SK-N-SH (cell line): ENCODE measurements at regions not wholly inside any gene's neighbourhood (a gene's known extent, or its start where the extent isn't known, plus 50 kb on each side); places are given as distances from the start of the nearest gene placed in this dataset.

Source experiments
- CTCF ChIA-PET: fragments of 300-600, 350-600 bp; formaldehyde crosslinking; extraction: SDS; loops from one replicate; lab custom pipeline; 2021; lab: Yijun Ruan, JAX
- POLR2A ChIA-PET: fragments of 350-600 bp; sonication (Branson Sonifier 250); formaldehyde crosslinking; extraction: SDS; loops from one replicate; lab custom pipeline; 2020; ENCODE audit warnings: antibody characterized with exemption, inconsistent platforms; lab: Yijun Ruan, JAX
- DNase-seq: peaks from one replicate; pipeline ENCODE4 v3.0.0; 2012
- H2AFZ ChIP-seq: fragments of 200-600 bp; sonication (generic); 2 replicates; pipeline ENCODE4 v1.8.1; 2016; ENCODE audit warnings: antibody characterized with exemption, mild to moderate bottlenecking, low read depth
- H3F3A ChIP-seq: fragments of 200-600 bp; sonication (generic); replicated peaks from 2 replicates; pipeline ENCODE3; 2016; ENCODE audit warnings: antibody characterized with exemption, mild to moderate bottlenecking; ENCODE audit not compliant: insufficient read depth
- H3K27ac ChIP-seq, 2 experiments: fragments of 200-500 bp in 1 of 2; fragments of 200-600 bp in 1 of 2; sonication (Bioruptor generic) in 1 of 2; sonication (generic), shearing (Covaris generic) in 1 of 2; 2 replicates each; pipeline versions ENCODE4 v1.5.1 to v1.6.1; 2014 to 2016; ENCODE audit warnings: low read depth in 2 of 2, inconsistent platforms in 1 of 2, low read length in 1 of 2, mild to moderate bottlenecking in 1 of 2, mixed read lengths in 1 of 2
- H3K27me3 ChIP-seq: fragments of 200-600 bp; sonication (generic), shearing (Covaris generic); 2 replicates; pipeline ENCODE4 v1.6.1; 2016; ENCODE audit warnings: mixed run types; ENCODE audit not compliant: insufficient read depth
- H3K36me3 ChIP-seq, 2 experiments: fragments of 200-500 bp in 1 of 2; fragments of 200-600 bp in 1 of 2; sonication (Bioruptor generic) in 1 of 2; sonication (generic) in 1 of 2; replicated peaks in 1 of 2; 2 replicates each; pipeline versions ENCODE3 to v1.5.1; 2014 to 2016; ENCODE audit warnings: low read length in 1 of 2, mild to moderate bottlenecking in 1 of 2; ENCODE audit not compliant: insufficient read depth in 2 of 2, control insufficient read depth in 1 of 2
- H3K4me1 ChIP-seq, 2 experiments: fragments of 200-500 bp in 1 of 2; fragments of 200-600 bp in 1 of 2; sonication (Bioruptor generic) in 1 of 2; sonication (generic), shearing (Covaris generic) in 1 of 2; 2 replicates each; pipeline versions ENCODE4 v1.5.1 to v1.6.1; 2014 to 2016; ENCODE audit warnings: low read depth in 1 of 2, low read length in 1 of 2, mixed run types in 1 of 2; ENCODE audit not compliant: insufficient read depth in 2 of 2, control insufficient read depth in 1 of 2
- H3K4me2 ChIP-seq: fragments of 200-600 bp; sonication (generic), shearing (Covaris generic); 2 replicates; pipeline ENCODE4 v1.6.1; 2017; ENCODE audit warnings: mixed run types
- H3K4me3 ChIP-seq, 2 experiments: fragments of 200-500 bp in 1 of 2; fragments of 200-600 bp in 1 of 2; sonication (Bioruptor generic) in 1 of 2; sonication (generic), shearing (Covaris generic) in 1 of 2; 2 replicates each; pipeline versions ENCODE4 v1.5.1 to v1.8.1; 2014 to 2016; ENCODE audit warnings: low read depth in 2 of 2, inconsistent platforms in 1 of 2, low read length in 1 of 2, mild to moderate bottlenecking in 1 of 2, mixed read lengths in 1 of 2, moderate library complexity in 1 of 2
- H3K79me2 ChIP-seq: fragments of 200-600 bp; sonication (generic); 2 replicates; pipeline ENCODE4 v1.8.1; 2017; ENCODE audit warnings: mild to moderate bottlenecking; ENCODE audit not compliant: insufficient read depth
- H3K9ac ChIP-seq: fragments of 200-600 bp; sonication (generic); 2 replicates; pipeline ENCODE4 v1.6.1; 2017; ENCODE audit warnings: mixed run types
- H3K9me2 ChIP-seq: fragments of 200-600 bp; sonication (generic); 2 replicates; pipeline ENCODE4 v1.6.1; 2017; ENCODE audit warnings: mixed run types
- H3K9me3 ChIP-seq: fragments of 200-600 bp; sonication (generic); 2 replicates; pipeline ENCODE4 v1.6.1; 2017; ENCODE audit warnings: mixed run types, mild to moderate bottlenecking, moderate library complexity
- H4K20me1 ChIP-seq: fragments of 200-600 bp; sonication (generic); 2 replicates; pipeline ENCODE4 v1.6.1; 2017; ENCODE audit warnings: mild to moderate bottlenecking, mixed run types; ENCODE audit not compliant: insufficient read depth
- ELF1 ChIP-seq: IDR thresholded peaks from 2 replicates; pipeline ENCODE4 v1.4.0; 2012
- FOXJ3 ChIP-seq: sonication (generic); formaldehyde crosslinking; IDR thresholded peaks from 2 replicates; pipeline ENCODE4 v1.5.1; 2020; ENCODE audit warnings: mild to moderate bottlenecking, missing genetic modification reagents
- GABPA ChIP-seq: IDR thresholded peaks from 2 replicates; pipeline ENCODE4 v1.4.0; 2012; ENCODE audit warnings: low read depth, mild to moderate bottlenecking
- GATA2 ChIP-seq: sonication (generic); formaldehyde crosslinking; IDR thresholded peaks from 2 replicates; pipeline ENCODE4 v1.5.0; 2020; ENCODE audit warnings: mild to moderate bottlenecking, missing genetic modification reagents
- JUND ChIP-seq: IDR thresholded peaks from 2 replicates; pipeline ENCODE4 v1.4.0; 2012
- MEF2A ChIP-seq: IDR thresholded peaks from 2 replicates; pipeline ENCODE4 v1.4.0; 2012; ENCODE audit warnings: low read depth, borderline replicate concordance
- MXI1 ChIP-seq: IDR thresholded peaks from 2 replicates; pipeline ENCODE4 v1.6.1; 2012; ENCODE audit warnings: mild to moderate bottlenecking, low read depth, low read length, improper control_type of control experiment
- NRF1 ChIP-seq: IDR thresholded peaks from 2 replicates; pipeline ENCODE4 v1.6.1; 2012; ENCODE audit warnings: low read depth, mild to moderate bottlenecking, low read length
- RAD21 ChIP-seq: IDR thresholded peaks from 2 replicates; pipeline ENCODE4 v1.6.1; 2012; ENCODE audit warnings: mild to moderate bottlenecking, low read length
- RCOR1 ChIP-seq: fragments of 150-350 bp; IDR thresholded peaks from 2 replicates; pipeline ENCODE4 v1.6.1; 2017; ENCODE audit warnings: antibody characterized with exemption, low read length
- REST ChIP-seq: IDR thresholded peaks from 2 replicates; pipeline ENCODE4 v1.6.1; 2012; ENCODE audit warnings: mild to moderate bottlenecking, low read depth, low read length, moderate library complexity
- RFX5 ChIP-seq: IDR thresholded peaks from 2 replicates; pipeline ENCODE4 v1.6.1; 2012; ENCODE audit warnings: mild to moderate bottlenecking, improper control_type of control experiment, low read length
- TAF1 ChIP-seq: IDR thresholded peaks from 2 replicates; pipeline ENCODE4 v1.6.1; 2012; ENCODE audit warnings: low read depth, mild to moderate bottlenecking, low read length, moderate library complexity, borderline replicate concordance
- TCF12 ChIP-seq: IDR thresholded peaks from 2 replicates; pipeline ENCODE4 v1.4.0; 2012
- WGBS: methylation state at CpG from one replicate; pipeline ENCODE4 v1.1.6; 2017; ENCODE audit warnings: low lambda C conversion rate; 5-methylcytosine and 5-hydroxymethylcytosine counted together
- TF ChIP-seq, protein P1 (sequence below): fragments of 150-350 bp; IDR thresholded peaks from 2 replicates; pipeline ENCODE4 v1.6.1; 2016; ENCODE audit warnings: mild to moderate bottlenecking, low read depth, low read length
- TF ChIP-seq, protein P2 (sequence below): IDR thresholded peaks from 2 replicates; pipeline ENCODE4 v1.4.0; 2012; ENCODE audit warnings: low read depth, borderline replicate concordance
- TF ChIP-seq, protein P3 (sequence below): fragments of 200-600 bp; sonication (generic); IDR thresholded peaks from 2 replicates; pipeline ENCODE4 v1.6.1; 2017; ENCODE audit warnings: antibody characterized with exemption, mild to moderate bottlenecking, moderate library complexity
- TF ChIP-seq, protein P4 (sequence below): IDR thresholded peaks from 2 replicates; pipeline ENCODE4 v1.4.0; 2012; ENCODE audit warnings: low read depth
- TF ChIP-seq, protein P5 (sequence below): IDR thresholded peaks from 2 replicates; pipeline ENCODE4 v1.4.0; 2012; ENCODE audit warnings: low read depth, borderline replicate concordance

GRCh38 chr2:18918280-18918679, 328.9 kb upstream of the NT5C1B start:
- TF ChIP-seq, protein P1, sequence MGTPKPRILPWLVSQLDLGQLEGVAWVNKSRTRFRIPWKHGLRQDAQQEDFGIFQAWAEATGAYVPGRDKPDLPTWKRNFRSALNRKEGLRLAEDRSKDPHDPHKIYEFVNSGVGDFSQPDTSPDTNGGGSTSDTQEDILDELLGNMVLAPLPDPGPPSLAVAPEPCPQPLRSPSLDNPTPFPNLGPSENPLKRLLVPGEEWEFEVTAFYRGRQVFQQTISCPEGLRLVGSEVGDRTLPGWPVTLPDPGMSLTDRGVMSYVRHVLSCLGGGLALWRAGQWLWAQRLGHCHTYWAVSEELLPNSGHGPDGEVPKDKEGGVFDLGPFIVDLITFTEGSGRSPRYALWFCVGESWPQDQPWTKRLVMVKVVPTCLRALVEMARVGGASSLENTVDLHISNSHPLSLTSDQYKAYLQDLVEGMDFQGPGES, result no peak
- TF ChIP-seq, protein P2, sequence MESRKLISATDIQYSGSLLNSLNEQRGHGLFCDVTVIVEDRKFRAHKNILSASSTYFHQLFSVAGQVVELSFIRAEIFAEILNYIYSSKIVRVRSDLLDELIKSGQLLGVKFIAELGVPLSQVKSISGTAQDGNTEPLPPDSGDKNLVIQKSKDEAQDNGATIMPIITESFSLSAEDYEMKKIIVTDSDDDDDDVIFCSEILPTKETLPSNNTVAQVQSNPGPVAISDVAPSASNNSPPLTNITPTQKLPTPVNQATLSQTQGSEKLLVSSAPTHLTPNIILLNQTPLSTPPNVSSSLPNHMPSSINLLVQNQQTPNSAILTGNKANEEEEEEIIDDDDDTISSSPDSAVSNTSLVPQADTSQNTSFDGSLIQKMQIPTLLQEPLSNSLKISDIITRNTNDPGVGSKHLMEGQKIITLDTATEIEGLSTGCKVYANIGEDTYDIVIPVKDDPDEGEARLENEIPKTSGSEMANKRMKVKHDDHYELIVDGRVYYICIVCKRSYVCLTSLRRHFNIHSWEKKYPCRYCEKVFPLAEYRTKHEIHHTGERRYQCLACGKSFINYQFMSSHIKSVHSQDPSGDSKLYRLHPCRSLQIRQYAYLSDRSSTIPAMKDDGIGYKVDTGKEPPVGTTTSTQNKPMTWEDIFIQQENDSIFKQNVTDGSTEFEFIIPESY, result no peak
- no peak for TF ChIP-seq RCOR1
- no peak for TF ChIP-seq FOXJ3 (CRISPR knock-in tag)
- no peak for TF ChIP-seq GABPA
- no peak for TF ChIP-seq RFX5
- no peak for TF ChIP-seq MXI1
- TF ChIP-seq TAF1, result no peak
- TF ChIP-seq ELF1, result no peak
- TF ChIP-seq, protein P3, sequence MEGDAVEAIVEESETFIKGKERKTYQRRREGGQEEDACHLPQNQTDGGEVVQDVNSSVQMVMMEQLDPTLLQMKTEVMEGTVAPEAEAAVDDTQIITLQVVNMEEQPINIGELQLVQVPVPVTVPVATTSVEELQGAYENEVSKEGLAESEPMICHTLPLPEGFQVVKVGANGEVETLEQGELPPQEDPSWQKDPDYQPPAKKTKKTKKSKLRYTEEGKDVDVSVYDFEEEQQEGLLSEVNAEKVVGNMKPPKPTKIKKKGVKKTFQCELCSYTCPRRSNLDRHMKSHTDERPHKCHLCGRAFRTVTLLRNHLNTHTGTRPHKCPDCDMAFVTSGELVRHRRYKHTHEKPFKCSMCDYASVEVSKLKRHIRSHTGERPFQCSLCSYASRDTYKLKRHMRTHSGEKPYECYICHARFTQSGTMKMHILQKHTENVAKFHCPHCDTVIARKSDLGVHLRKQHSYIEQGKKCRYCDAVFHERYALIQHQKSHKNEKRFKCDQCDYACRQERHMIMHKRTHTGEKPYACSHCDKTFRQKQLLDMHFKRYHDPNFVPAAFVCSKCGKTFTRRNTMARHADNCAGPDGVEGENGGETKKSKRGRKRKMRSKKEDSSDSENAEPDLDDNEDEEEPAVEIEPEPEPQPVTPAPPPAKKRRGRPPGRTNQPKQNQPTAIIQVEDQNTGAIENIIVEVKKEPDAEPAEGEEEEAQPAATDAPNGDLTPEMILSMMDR, result no peak
- TF ChIP-seq TCF12, result no peak
- TF ChIP-seq MEF2A, result no peak
- TF ChIP-seq, protein P4, sequence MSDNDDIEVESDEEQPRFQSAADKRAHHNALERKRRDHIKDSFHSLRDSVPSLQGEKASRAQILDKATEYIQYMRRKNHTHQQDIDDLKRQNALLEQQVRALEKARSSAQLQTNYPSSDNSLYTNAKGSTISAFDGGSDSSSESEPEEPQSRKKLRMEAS, result no peak
- no peak for TF ChIP-seq RAD21
- TF ChIP-seq, protein P5, sequence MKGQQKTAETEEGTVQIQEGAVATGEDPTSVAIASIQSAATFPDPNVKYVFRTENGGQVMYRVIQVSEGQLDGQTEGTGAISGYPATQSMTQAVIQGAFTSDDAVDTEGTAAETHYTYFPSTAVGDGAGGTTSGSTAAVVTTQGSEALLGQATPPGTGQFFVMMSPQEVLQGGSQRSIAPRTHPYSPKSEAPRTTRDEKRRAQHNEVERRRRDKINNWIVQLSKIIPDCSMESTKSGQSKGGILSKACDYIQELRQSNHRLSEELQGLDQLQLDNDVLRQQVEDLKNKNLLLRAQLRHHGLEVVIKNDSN, result no peak
- no peak for TF ChIP-seq JUND
- no peak for TF ChIP-seq GATA2 (CRISPR knock-in tag)
- no peak for TF ChIP-seq NRF1
- TF ChIP-seq REST, result no peak
- ChIA-PET POLR2A (no interaction called here), CTCF (interaction anchor here (0.7 to 1.8 kb wide), 3 partner anchors 15 to 431 kb away, joined by 3 to 4 read pairs (median 3); no protein-coding TSS in a partner anchor)
- Histone ChIP-seq H2AFZ (no peak overlapping the region), H3K27ac (no peak overlapping the region), H3K27me3 (no peaks in the 10 kb centered on the region), H3F3A (no peaks in the 10 kb centered on the region), H3K4me3 (no peak overlapping the region), H3K36me3 (peaks cover 0 to 13% of the 10 kb centered on the region in 2 experiments), H3K9ac (no peak overlapping the region), H4K20me1 (no peaks in the 10 kb centered on the region), H3K9me3 (no peaks in the 10 kb centered on the region), H3K9me2 (no peaks in the 10 kb centered on the region), H3K79me2 (no peaks in the 10 kb centered on the region), H3K4me1 (peaks cover 0 to 6% of the 10 kb centered on the region in 2 experiments; a peak in 1 of 4 replicates), H3K4me2 (no peak overlapping the region)
- DNase-seq, result no peak
- 25% methylated on average over 1 of the region's 1 CpG for WGBS
